ENCODE measurements at regions not wholly inside any gene's neighbourhood (a gene's known extent, or its start where the extent isn't known, plus 50 kb on each side); places are given as distances from the start of the nearest gene placed in this dataset.

- Histone ChIP-seq H2BK12ac (ENCODE audit: insufficient read length, low read depth, low read length) (no peak overlapping the region), H3K79me1 (ENCODE audit: insufficient read depth, low read depth, low read length, poor library complexity, severe bottlenecking) (no peaks in the 10 kb centered on the region), H3K56ac (ENCODE audit: insufficient read length, low read depth, low read length) (no peak overlapping the region), H3K9ac (ENCODE audit: extremely low read depth, insufficient read length, low read length) (no peak overlapping the region), H3K27me3 (ENCODE audit: insufficient read depth, low read length) (no peaks in the 10 kb centered on the region), H4K8ac (replicated peaks; ENCODE audit: insufficient read length, low read depth, low read length) (no peak overlapping the region), H3K4ac (ENCODE audit: low read depth, low read length) (no peak overlapping the region), H3K4me2 (ENCODE audit: insufficient read depth, insufficient read length, low read length) (no peak overlapping the region), H2BK5ac (ENCODE audit: insufficient read length, low read length) (no peak overlapping the region), H3K79me2 (ENCODE audit: insufficient read depth, low read length) (no peaks in the 10 kb centered on the region), H3T11ph (ENCODE audit: low read length) (no peak overlapping the region), H4K5ac (ENCODE audit: insufficient read length, low read depth, low read length) (no peak overlapping the region), H4K20me1 (ENCODE audit: control insufficient read depth, insufficient read depth, insufficient read length) (no peaks in the 10 kb centered on the region), H2BK120ac (ENCODE audit: low read depth, low read length, poor library complexity, severe bottlenecking) (no peak overlapping the region), H2AFZ (ENCODE audit: low read length) (no peak overlapping the region), H3K27ac (ENCODE audit: insufficient read length, low read depth, low read length) (no peak overlapping the region), H3K14ac (ENCODE audit: insufficient read depth, low read length) (no peak overlapping the region), H3K23ac (ENCODE audit: insufficient read length, low read depth, low read length) (no peak overlapping the region), H2BK20ac (ENCODE audit: low read depth, low read length, poor library complexity, severe bottlenecking) (no peak overlapping the region), H3K18ac (ENCODE audit: insufficient read length, low read depth, low read length) (no peak overlapping the region), H2BK15ac (ENCODE audit: low read depth, low read length) (no peak overlapping the region), H2AK5ac (ENCODE audit: insufficient read length, low read length) (no peak overlapping the region), H3K23me2 (ENCODE audit: insufficient read length, low read depth, low read length, poor library complexity, severe bottlenecking) (no peaks in the 10 kb centered on the region), H3K9me3 (ENCODE audit: control insufficient read depth, low read depth, low read length) (no peaks in the 10 kb centered on the region), H4K91ac (ENCODE audit: insufficient read length, low read depth, low read length) (no peak overlapping the region), H3K4me1 (ENCODE audit: insufficient read depth, low read length) (no peaks in the 10 kb centered on the region)
- Mint-ChIP-seq H3K27ac (no peak overlapping the region), H3K27me3 (ENCODE audit: low read depth) (no peaks in the 10 kb centered on the region; the same call in 1 of the 2 replicates), H3K9me3 (no peaks in the 10 kb centered on the region), H3K4me3 (no peak overlapping the region), H3K4me1 (no peaks in the 10 kb centered on the region), H3K36me3 (ENCODE audit: insufficient read depth in 1 of 3, low read depth in 3 of 3) (no peaks in the 10 kb centered on the region)
- no peak for TF ChIP-seq CTCF (conservative IDR thresholded peaks at IDR 0.05)
- WGBS (ENCODE audit: extremely low coverage, insufficient read length, low lambda C conversion rate) = no CpG with 5 or more reads among the region's 1 CpG
- no peak for DNase-seq
These were observed 772.2 kb downstream of the TRIB2 start for GRCh38 chr2:13488965-13489364.
